GM12865 (cell line): ENCODE measurements at regions not wholly inside any gene's neighbourhood (a gene's known extent, or its start where the extent isn't known, plus 50 kb on each side); places are given as distances from the start of the nearest gene placed in this dataset.
A peak's percentile ranks its signal among the peaks of the same experiment; 100 is the strongest.

Experiments
- DNase-seq: peaks from one replicate; pipeline ENCODE4 v3.0.0; 2010; ENCODE audit warnings: low read depth
- H3K4me3 ChIP-seq: 2 replicates; pipeline ENCODE4 v1.5.1; 2011; ENCODE audit warnings: mild to moderate bottlenecking, low read depth, low read length, control low read depth
- TF ChIP-seq, protein P1 (sequence below): IDR thresholded peaks from 2 replicates; pipeline ENCODE4 v1.5.1; 2011; ENCODE audit warnings: low read length, control low read depth, low read depth, inconsistent platforms; ENCODE audit not compliant: insufficient read depth; ENCODE audit errors: missing control alignments

- H3K4me3 ChIP-seq = no peak overlapping the region
- TF ChIP-seq, protein P1, sequence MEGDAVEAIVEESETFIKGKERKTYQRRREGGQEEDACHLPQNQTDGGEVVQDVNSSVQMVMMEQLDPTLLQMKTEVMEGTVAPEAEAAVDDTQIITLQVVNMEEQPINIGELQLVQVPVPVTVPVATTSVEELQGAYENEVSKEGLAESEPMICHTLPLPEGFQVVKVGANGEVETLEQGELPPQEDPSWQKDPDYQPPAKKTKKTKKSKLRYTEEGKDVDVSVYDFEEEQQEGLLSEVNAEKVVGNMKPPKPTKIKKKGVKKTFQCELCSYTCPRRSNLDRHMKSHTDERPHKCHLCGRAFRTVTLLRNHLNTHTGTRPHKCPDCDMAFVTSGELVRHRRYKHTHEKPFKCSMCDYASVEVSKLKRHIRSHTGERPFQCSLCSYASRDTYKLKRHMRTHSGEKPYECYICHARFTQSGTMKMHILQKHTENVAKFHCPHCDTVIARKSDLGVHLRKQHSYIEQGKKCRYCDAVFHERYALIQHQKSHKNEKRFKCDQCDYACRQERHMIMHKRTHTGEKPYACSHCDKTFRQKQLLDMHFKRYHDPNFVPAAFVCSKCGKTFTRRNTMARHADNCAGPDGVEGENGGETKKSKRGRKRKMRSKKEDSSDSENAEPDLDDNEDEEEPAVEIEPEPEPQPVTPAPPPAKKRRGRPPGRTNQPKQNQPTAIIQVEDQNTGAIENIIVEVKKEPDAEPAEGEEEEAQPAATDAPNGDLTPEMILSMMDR = no peak
- DNase-seq = no peak
Measured at GRCh38 chr6:23269436-23269835, 700.1 kb downstream of the HDGFL1 start.

GRCh38 chr6:23272536-23272935 is 703.2 kb downstream of the HDGFL1 start:
- H3K4me3 ChIP-seq = no peak overlapping the region
- DNase-seq = peak; percentile 1
- TF ChIP-seq, protein P1 = no peak

DNA sequence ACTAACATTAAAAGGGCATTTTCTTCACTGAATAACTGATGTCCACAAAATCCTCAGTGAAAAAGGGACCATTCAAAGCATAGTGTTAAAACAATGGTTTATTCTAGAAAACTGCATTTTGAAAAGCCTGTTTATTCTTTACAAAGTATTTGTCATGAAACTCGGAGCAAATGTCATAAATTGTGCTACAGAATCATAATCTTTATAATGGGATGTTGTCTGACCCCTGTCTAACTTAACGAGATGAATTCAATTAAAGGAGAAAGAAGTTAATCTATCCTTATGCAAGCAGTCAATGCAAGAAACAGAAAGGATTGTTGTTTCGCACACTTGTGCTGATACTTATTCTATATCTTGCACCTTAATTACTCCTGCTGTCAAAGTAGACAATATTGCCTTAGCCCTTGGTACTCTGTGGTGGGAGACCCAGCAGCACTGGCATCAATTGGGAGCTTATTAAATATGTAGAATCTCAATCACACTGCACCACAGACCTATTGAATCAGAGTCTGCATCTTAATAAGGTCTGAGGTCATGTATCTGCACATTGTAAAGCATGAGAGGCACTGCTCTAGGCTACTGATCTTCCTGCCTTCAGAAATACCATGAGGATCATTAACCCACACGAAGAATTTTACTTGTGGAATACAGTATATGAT is 708.3 kb downstream of the HDGFL1 start:
- no peak overlapping the region for H3K4me3 ChIP-seq
- no peak for DNase-seq
- TF ChIP-seq, protein P1 = no peak

GRCh38 chr6:23278180-23278532 is 708.8 kb downstream of the HDGFL1 start:
- TF ChIP-seq, protein P1 = no peak
- H3K4me3 ChIP-seq = no peak overlapping the region
- DNase-seq = no peak

GRCh38 chr6:23280437-23280836 is 711.1 kb downstream of the HDGFL1 start:
- TF ChIP-seq, protein P1 = no peak
- no peak for DNase-seq
- H3K4me3 ChIP-seq = no peak overlapping the region

DNA sequence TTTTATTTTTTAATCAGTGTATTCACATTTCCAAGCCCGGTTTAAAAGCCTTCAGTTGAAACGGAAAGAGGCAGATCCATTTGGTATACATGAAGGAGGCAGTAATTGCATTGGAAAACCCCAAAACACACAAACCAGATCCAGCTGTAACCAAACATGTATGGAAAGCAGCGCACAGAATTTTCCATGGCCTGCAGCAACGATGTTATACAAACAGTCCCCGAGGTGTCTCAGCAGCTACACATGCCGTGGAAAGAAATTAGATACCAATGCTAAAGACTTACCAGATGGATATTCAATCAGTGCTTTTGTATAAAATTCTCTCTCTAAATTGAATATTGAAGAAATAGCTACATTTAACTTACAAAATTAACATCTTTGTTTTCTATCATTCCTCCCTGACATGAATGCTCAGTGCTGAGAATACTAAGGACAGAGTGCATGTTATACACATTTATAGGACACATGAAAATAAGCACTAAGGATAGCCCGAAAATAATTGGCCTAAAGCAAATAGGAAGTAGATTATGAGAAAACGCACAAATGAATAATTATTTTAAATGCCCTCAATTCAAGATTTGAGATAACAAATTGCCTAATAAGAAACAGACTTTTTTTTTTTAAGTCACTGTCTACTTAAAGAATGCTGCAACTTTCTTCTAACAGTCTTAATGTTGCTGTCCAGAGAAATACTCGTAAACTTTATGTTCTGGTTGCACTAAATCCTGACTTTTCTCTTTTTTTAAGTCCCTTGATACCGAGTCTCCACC is 713.1 kb downstream of the HDGFL1 start:
- TF ChIP-seq, protein P1 = no peak
- DNase-seq = no peak
- H3K4me3 ChIP-seq = no peak overlapping the region
